ENCODE measurements at regions not wholly inside any gene's neighbourhood (a gene's known extent, or its start where the extent isn't known, plus 50 kb on each side); places are given as distances from the start of the nearest gene placed in this dataset.

DNA sequence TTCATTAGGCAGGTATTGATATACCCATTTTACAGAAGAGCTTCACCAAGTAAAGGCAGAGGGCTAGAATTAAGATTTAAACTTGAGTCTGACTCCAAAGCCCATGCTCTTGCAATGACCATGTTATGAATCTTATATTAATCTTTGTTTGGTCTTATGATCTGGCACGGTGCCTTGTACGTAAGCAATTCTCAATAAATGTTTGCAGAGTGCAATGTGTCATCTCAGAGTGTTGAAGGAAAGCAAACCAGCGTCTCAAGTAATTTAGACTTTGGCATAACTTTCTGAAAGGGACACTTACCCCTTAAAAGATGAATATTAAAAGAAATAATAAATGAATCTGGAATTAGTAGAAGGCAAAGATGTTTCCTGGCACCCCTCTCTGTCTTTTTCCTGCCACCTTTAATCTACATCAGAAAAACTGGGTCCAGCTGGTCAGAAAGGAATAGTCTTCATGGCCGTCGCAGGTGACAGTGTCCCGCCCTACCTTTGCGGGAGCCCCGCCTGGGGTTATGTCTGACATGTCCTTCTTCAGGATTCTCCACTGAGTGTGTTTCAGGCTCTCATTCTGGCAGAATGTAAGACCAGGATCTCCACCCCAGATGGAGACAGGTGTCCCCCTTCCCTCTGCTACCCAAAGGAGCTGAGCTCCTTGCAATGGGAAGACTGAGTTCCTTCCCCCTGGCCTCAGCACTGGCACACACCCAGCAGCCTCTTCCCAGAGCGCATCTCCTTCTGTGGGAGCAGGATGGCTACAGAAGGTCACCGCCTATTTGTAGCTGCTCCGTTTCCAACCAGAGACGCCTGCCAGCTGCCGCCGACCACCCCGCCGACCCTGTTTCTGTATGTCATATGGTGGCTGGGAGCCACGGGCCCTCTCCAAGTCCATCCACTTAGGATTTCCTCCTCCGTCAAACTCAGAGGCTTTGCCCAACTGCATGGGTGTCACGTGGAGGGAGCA, 266.3 kb upstream of the ECI2 start:
- no peak for DNase-seq

DNA sequence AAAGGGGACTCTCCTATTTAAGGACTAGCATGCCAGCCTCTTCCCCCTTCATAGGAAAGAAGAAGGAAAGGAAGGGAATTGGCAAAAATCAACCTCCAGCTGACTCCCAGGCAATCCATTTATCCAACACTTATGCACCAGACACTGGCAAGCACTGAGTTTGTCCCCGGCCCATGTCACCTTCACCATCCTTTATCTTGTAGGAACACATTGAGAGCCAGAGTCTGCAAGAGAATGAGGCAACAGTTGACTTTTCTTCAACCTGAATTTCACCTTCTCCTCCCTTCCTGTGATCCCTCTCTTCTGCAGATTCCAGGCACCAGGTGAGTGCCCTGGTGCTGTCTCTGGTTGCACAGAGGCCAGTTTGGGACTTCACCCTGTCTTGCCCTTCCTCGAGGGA, 264.3 kb upstream of the ECI2 start:
- DNase-seq, result no peak

DNA sequence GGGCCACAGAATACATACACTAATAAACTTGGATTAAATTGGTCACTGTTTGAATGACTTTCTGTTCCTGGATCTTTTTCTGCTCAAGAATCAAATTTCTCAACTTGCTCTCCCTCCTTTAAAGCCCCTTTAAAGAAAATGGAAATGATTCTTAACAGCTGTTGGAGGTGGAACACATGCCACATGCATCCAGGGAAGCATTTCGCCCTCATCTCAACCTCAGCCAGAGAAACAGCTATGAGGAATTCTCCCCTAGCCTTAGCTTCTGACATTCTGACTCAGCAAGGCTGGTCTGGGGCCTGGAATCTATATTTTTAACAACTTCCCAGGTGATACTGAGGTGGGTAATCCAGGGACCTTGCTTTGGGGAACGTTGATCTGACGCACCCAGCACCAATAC, 263.4 kb upstream of the ECI2 start:
- no peak for DNase-seq

DNA sequence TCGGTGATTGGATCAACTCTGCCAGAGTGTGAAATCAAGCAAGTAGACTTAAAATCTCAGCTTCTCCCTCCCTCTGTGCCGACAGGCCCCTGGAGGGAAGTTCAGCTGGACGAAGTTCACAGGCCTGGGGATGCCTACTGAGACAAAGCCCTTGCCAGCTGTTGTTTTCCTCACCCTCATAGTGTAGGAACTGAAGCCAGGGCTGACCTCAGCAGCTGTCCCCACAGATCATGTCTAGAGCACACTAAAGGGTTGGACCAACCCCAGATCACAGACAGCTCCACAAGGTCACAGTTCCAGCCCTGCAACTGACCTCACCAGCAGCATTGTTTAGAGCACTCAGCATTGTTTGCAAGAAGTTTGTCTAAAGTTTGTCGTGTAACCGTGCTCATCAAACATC, 261.9 kb upstream of the ECI2 start:
- no peak for DNase-seq

DNA sequence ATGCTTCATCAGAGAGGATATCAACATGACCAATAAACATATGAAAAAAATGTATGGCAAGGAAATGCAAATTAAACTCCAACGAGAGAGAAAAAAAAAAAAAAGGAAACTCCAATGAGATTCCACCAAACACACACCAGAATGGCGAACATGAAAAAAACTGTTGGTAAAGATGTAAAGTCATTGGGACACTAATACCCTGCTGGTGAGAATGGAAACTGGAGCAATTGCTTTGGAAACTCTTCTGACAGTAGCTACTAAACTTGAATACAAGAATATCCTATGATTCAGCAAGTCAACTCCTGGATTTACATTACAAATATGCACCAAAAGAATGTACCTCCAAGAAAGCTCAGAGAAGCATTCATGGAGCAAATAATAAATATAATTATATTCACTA, 260.7 kb upstream of the ECI2 start:
- no peak for DNase-seq

DNA sequence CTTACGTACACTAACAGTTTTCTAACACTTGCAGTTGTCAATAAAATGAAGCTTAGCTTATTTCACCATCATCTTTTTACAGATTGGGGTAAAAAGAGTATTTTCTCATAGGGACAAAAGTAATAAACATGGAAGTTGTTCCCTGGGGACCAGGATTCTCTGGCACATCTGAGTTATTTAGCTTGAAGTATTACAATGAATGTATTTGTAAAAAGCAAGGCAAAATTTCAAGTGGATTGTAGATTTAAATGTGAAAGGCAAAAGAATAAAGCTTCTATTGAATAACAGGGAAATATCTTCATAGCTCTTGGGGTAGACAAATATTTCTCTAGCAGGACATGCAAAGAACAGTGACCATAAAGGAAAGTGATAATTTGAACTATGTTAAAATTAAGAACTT, 260.0 kb upstream of the ECI2 start:
- DNase-seq, result no peak

DNA sequence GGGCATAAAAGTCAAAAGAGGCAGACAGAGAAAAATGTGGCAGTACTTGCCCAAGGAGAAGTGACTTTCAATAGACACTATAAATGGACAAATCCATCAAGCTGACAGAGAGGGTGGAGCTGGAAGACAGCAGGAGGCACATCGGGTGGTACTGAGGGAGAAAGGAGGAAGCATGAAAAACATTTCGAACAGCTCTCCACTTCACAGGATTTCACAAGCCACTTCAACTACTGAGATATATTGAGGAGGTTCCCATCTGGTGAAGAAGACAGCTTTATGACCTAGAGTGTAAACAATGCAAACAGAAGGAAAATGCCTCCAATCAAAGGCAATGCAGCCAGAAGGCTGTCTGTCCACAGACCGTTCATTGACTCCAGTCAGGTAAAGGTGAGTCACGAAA, 259.4 kb upstream of the ECI2 start:
- DNase-seq, result peak; percentile 86

DNA sequence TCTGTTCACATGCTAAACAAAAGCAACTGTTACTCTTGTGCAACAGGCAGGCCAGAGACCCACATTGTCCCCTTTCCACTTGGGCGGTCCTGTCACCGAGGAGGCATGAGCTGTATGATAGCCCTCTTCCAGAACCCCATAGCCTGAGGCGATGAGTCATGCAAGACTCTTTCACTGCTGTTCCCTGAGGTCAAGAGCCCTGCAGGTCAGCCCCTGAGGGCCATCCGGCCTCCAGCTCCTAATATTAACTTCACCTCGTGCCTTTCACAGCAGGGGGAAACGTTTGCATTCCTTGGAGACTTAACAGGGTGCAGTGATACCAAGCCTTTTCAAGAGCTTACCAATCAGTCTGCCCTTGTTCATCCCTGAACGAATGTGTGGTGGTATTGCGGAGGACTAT, 253.3 kb upstream of the ECI2 start:
- no peak for DNase-seq

DNA sequence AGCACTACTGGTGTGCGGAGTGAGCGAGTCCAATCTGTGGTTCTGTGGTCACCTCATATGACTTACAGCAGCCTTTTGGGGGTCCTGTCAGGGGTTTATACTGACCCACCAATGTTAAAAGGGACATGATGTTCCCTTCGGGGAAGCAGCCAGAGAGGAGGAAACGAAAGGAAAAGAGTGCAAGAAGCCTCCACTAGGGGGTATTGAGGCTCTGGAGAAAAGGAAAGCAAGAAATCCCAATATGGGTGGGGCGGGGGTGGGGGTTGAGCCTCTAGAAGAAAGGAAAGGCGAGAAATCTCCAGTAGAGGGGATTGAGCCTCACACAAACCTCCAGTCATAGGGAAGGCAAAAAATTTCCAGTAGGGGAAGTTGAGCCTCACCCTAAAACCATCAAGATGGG, 249.3 kb upstream of the ECI2 start:
- no peak for DNase-seq

DNA sequence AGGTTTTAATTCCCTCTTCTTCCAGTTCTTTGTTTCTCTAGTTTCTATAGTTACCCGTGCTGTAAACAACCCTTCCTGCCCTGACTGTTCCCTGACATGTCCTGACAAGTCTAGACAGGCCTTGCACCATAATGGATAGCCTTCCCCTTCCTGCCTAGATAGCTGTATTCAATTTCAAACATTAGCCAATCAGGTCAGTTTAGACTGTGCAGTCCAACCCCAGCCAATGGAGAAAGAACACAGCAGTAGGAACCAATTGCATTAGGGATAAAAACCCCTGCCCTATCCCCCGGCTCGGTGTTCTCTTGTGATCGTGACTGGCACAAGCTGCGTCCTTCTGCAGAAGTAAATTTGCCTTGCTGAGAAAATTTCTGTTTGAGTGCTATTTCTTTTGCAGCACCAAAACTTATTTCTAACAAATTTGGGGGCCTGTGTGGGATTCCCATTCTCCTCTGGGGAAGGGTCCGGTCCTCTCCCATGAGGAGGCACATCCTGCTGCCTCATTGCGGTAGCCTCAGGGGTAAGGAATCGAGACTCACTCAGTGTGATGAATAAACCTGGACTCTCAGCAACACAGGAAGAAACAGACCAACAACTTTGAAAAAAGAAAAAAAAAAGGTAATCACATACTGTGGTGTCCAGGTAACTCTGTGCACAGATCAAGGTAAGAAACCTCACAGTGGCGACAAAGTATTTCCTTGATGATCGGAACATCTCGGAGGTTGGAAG, 248.7 kb upstream of the ECI2 start:
- peak; percentile 8 for DNase-seq

DNA sequence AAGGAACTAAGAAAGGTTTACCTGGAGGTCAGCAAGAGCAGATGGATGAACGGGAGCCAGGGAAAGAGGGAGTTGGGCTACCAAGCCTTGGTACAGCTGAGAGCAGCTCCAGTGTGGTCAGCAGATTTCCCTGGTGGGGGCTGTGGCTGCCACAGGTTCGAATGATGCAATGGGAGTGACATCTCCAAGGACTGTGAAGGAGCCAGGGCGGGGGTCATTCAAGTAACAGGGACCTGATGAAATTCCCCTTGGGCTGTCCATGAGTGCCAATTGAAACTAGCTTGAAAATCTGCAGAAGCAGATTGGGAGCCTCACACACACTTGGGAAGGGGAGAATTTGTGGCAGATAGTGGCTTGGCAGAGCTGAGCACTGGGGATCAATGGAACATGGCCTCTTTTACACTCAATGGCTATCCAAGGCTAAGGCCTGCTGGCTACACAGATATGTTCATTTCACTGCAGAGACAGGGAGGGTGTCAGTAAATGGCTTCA, 247.0 kb upstream of the ECI2 start:
- no peak for DNase-seq

DNA sequence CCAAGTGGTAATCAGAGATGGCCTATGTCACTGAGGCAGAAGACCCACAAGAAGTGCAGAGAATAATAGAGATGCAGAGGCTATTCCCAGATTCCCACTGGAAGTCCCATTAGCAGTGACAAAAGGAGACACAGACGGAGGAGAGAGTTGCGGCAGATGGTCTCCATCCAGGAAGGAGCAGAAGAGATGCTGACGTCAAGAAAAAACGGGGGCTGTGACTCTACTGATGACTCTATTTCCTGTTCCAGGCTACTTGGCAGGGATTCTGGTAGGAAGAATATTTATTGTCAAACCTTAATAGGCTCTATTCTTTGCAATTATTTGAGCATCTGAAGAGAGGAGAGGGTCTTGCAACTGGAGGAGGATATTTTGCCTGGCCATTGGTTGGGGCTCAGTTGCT, 246.0 kb upstream of the ECI2 start:
- DNase-seq, result no peak

DNA sequence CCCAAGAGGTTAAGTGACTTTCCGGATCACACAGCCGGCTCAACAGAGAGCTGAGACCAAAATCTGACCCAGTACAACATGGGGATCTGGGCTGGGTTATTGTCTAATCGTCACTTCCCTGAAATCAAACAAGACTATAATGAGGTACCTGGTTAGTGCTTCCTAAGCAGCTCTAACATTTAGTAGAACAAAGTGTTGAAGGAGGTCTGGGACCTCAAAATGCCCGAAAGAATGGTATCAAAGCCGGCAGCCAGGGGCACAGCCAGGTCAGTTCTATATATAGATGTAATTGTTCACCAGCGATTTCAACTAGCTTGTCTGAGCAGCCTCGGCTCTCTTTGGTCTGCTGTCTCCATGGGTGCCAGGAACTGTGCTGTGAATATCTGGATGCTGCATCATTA, 245.5 kb upstream of the ECI2 start:
- DNase-seq, result no peak

DNA sequence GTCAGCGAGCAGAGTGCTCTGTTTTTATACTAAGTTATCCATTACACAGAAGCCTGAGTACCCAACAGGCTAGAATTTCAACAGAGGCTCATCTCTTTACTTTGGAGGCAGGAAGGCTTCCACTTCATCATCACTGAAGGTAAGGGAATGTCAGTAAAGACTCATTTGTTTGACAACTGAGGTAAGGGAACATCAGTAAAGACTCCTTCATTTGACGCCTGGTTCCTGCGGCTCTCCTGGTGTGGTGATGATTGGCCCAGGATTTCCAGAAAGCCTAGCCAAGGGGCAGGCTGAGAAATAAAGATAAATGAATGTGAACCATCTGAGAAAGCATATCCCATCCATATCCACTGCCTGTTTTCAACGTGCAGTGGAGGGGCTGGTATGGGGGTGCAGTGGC, 244.6 kb upstream of the ECI2 start:
- DNase-seq, result no peak

DNA sequence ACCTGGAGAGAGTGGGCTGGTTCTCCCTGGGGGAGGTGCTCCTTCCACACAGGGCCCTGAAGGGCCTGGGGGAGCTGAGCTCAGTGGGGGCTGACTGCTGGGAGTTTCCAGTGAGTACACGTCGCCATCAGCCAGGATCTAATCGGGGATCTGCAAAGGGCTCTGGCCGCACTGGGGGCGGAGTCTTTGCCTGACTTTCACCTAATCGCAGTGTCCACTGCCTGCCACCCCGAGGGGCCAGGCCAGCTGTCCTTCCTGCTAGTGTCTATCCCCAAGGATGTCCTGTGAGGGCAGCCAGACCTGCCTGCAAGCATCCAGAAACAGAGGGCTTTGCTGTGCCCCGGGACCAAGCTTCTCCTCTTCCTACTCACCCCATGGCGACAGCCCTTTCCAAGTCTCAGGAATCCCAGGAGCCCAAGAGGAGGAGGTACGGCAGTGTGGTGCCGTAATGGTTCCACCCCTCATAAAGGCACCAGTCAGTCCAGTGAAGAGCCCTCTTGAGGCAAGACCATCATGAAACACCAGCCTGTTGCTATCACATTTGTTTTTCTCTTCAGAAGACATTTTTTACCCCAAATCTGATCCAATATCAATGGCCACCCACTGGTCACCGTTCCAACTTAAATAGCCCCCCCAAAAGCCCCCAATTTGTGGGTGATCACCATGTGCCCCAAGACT, 243.1 kb upstream of the ECI2 start:
- no peak for DNase-seq

DNA sequence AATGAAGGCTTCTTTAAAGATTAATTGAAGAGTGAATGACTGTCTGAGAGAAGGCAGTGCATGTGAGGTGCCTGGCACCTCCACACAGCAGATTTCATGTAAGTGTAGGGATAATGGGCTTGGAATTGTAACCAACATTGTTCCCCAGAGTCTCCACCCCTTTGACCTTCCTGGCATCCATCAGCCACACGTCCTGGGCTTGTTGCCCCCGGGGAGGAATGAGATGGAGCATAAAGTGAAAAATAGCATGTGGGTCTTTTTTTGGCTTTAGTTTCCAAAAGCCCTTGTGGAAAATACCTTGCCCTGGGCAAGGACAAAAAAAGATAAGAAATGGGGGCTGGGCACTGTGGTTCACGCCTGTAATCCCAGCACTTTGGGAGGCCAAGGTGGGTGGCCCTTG, 242.2 kb upstream of the ECI2 start:
- DNase-seq, result no peak

DNA sequence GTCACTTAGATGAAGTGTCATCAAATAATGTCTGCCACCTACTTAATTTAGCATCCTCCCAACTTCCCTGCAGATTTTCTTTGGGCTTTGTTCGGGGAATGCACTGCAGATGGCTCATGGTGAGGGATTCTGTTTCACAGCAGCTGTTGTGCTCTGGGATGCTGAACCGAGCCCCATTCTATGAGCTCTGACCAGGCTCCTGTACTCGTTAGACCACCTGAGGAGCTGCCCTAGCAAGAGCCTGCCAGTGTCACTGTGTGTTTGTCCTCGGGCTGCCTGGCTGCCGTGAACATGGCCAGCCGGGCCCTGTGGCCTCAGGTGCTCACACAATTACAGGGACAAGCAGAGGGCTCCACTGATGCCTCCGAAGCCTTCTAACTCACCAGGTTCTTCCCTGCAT, 238.8 kb upstream of the ECI2 start:
- DNase-seq, result no peak

DNA sequence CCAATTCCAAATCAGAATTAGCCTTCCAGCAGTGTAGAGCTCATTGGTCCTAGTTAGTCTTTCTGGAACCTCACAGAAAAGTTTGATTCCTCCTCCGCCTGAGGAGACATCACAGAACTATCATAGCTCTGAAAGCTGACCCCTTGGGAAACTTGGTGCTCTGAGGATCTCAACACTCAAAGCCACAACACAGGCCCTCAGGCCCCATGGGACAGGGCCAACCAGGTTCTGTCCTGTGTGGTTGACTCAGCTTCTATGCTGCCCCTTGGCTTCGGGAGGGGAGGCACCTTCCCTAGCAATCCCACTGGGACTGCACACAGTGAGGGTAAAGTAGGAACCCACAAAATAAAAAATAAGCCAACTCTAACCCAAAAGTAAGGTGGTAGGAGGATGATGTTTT, 237.5 kb upstream of the ECI2 start:
- DNase-seq, result no peak

DNA sequence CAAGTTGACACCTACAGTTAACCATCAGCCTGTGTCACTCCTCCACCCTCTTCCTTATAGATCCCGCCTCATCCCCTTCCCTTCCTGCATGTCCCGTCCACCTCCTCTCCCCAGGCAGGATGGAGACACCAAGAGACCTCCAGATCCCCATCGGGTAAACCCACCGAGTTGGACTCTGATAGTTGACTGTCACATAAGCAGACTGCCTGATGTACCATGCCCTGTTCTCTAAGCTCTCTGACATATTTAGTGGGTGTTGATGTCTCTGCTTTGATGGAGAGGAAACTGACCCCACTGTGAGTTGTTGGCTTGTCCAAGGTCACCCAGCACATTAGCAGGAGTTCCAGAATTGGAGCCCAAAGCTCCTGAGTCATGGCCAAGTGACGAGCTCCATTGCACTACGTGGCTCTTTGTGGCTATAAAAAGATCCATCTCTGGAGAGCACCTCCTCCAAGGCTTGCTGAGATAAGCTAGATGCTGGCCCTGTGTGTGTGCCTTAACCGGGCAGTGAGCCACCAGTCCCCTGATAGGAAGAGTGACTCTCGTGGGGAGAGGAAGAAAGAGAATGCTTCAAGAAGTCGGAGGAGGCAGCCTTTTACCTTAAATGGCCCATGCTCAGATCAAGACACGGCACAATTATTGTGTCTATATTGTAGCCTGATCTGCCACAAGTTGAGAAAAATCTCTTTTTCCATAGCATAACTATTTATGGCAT, 236.0 kb upstream of the ECI2 start:
- DNase-seq, result no peak

DNA sequence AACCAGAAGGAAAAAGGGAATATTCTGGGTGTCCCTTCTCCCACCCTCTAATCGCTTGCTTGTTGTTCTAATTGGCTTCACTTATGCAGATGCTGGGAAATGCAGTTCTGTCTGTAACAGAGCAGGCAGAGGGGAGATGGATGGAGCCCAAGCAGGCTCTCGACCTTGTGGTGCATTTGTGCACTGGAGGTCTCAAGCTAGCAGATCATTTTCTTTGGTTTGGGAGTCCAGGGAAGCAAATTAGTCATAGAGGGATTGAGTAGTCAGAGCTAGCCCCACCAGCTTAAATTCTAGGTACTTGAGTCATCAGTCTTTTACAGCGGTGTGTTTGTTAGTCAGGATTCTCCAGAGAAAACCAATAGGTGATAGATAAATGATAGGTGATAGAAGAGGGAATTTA, 234.7 kb upstream of the ECI2 start:
- no peak for DNase-seq

DNA sequence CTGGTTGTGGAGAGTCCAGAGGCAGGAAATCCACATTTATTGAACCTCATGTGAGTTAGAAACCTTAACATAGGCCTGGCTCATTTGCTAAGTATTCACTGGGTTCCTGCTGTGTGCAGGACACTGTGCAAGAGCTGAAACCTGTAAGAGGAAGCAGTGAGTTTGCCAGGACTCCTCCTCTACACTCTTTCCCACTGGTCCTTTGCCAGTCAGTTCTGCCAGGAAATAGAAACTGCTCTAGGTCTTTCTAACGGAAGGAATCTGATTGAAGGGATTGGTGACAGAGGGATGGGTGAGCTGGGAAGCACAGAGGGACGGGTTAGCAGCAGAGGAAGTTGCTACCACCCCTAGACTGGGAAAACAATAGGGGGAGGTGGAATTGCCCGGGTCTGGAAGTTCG, 234.2 kb upstream of the ECI2 start:
- peak; percentile 26 for DNase-seq

DNA sequence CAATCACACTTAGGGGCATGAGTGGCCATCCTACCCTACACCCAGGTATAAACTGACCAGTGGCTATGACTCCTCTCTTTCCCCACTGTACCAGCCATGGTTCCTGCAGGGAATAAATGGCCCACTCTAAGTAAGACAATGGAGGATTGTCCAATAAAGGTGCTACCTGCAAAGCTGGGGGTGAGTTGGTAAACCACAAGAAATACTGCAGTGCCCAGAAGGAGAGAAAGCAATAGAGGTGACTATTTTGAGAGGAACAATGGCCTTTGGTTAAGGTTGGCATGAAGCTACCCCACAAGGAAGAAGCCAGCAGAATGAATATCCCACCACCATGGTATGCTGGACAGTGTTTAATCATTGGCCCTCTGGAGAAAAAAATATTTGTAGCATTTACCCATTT, 233.3 kb upstream of the ECI2 start:
- no peak for DNase-seq

DNA sequence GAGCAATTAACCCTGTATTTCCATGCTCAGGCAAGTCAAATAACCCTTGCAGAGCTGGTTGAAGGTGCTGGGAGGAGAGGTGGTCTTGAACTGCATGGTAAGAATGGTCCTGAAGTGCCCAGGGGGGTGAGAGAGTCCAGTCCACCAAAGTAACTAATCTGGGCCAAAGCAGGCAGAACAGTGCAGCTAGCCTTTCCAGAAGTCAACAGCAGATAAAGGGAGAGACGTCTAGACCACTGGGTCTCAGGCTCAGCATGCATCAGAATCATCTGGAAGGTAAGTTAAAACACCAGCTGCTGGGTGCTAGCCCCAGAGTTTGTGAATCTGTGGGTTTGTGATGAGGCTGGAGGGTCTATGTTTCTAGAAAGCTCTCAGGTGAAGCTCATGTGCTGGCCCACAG, 232.3 kb upstream of the ECI2 start:
- DNase-seq, result no peak
